Naive B cell (primary cell): ENCODE measurements at regions not wholly inside any gene's neighbourhood (a gene's known extent, or its start where the extent isn't known, plus 50 kb on each side); places are given as distances from the start of the nearest gene placed in this dataset.
"Not testable (repeated sequence)": the region's sequence is repeated elsewhere in the genome, so short reads cannot be mapped to it uniquely, and the experiment has no call there.

Experiments used
- ATAC-seq, 2 donors: fragments of 150-1000 bp; cut with Tn5 transposase; 2 replicates each; pipeline ENCODE4 v1.10.0; 2021; ENCODE audit warnings: low read depth in 2 of 2, mild to moderate bottlenecking in 2 of 2, moderate library complexity in 2 of 2
- DNase-seq: peaks from one replicate; pipeline ENCODE4 v3.0.0; 2022
- H3K27ac Mint-ChIP-seq, 6 donors: one replicate each; pipeline ENCODE4 v1.8.0; 2020 to 2022; ENCODE audit warnings: mild to moderate bottlenecking in 6 of 6, mixed read lengths in 6 of 6, moderate library complexity in 5 of 6, inconsistent platforms in 2 of 6
- H3K27me3 Mint-ChIP-seq, 3 donors: one replicate each; pipeline ENCODE4 v1.8.0; 2021 to 2022; ENCODE audit warnings: mixed read lengths in 3 of 3, mild to moderate bottlenecking in 1 of 3
- H3K36me3 Mint-ChIP-seq, 2 donors: one replicate each; pipeline ENCODE4 v1.8.0; 2020 to 2022; ENCODE audit warnings: mixed read lengths in 2 of 2, inconsistent platforms in 1 of 2, mild to moderate bottlenecking in 1 of 2
- H3K4me1 Mint-ChIP-seq, 3 donors: one replicate each; pipeline ENCODE4 v1.8.0; 2020 to 2022; ENCODE audit warnings: mixed read lengths in 3 of 3, inconsistent platforms in 1 of 3, mild to moderate bottlenecking in 1 of 3, moderate library complexity in 1 of 3
- H3K4me3 Mint-ChIP-seq, 8 donors: one replicate each; pipeline ENCODE4 v1.8.0; 2020 to 2022; ENCODE audit warnings: mild to moderate bottlenecking in 8 of 8, mixed read lengths in 8 of 8, moderate library complexity in 8 of 8, inconsistent platforms in 2 of 8
- H3K9me3 Mint-ChIP-seq, 7 donors: one replicate each; pipeline ENCODE4 v1.8.0; 2020 to 2022; ENCODE audit warnings: mixed read lengths in 7 of 7, mild to moderate bottlenecking in 5 of 7, inconsistent platforms in 2 of 7, moderate library complexity in 1 of 7

- Mint-ChIP-seq H3K4me1 (no peaks in the 10 kb centered on the region), H3K4me3 (no peak overlapping the region), H3K36me3 (no peaks in the 10 kb centered on the region), H3K27me3 (peaks cover 0 to 10% (median 6%) of the 10 kb centered on the region in 3 donors), H3K27ac (no peak overlapping the region), H3K9me3 (peaks cover 0 to under 1% (median 0%) of the 10 kb centered on the region in 7 donors)
- ATAC-seq (no peak), DNase-seq (no peak)
These were observed 231.7 kb upstream of the STXBP5 start for GRCh38 chr6:146972546-146972945.

GRCh38 chr6:146974351-146974750 lies 229.9 kb upstream of the STXBP5 start:
- ATAC-seq = no peak
- DNase-seq = no peak
- Mint-ChIP-seq H3K36me3 (no peaks in the 10 kb centered on the region), H3K4me1 (no peaks in the 10 kb centered on the region), H3K27ac (no peak overlapping the region), H3K4me3 (no peak overlapping the region), H3K9me3 (no peaks in the 10 kb centered on the region), H3K27me3 (peaks cover 5 to 10% (median 6%) of the 10 kb centered on the region in 3 donors)

GRCh38 chr6:146975093-146975492 lies 229.1 kb upstream of the STXBP5 start:
- DNase-seq (no peak), ATAC-seq (no peak)
- no peak overlapping the region for H3K4me3 Mint-ChIP-seq
- no peaks in the 10 kb centered on the region for H3K4me1 Mint-ChIP-seq
- no peak overlapping the region for H3K27ac Mint-ChIP-seq
- no peaks in the 10 kb centered on the region for H3K36me3 Mint-ChIP-seq
- H3K27me3 Mint-ChIP-seq = peaks cover 2 to 6% (median 5%) of the 10 kb centered on the region in 3 donors
- H3K9me3 Mint-ChIP-seq = no peaks in the 10 kb centered on the region

GRCh38 chr6:146980900-146981329 lies 223.3 kb upstream of the STXBP5 start:
- no peaks in the 10 kb centered on the region for H3K36me3 Mint-ChIP-seq
- no peak for DNase-seq
- H3K4me1 Mint-ChIP-seq = no peaks in the 10 kb centered on the region
- H3K27me3 Mint-ChIP-seq = peaks cover 0 to 6% (median 5%) of the 10 kb centered on the region in 3 donors
- H3K27ac Mint-ChIP-seq = no peak overlapping the region
- H3K9me3 Mint-ChIP-seq = peaks cover 0 to 6% (median 2%) of the 10 kb centered on the region in 7 donors
- H3K4me3 Mint-ChIP-seq = no peak overlapping the region
- no peak for ATAC-seq

- ATAC-seq (no peak), DNase-seq (no peak)
- Mint-ChIP-seq H3K27ac (no peak overlapping the region), H3K4me1 (no peaks in the 10 kb centered on the region), H3K27me3 (peaks cover 0 to 5% (median 0%) of the 10 kb centered on the region in 3 donors), H3K4me3 (no peak overlapping the region), H3K36me3 (no peaks in the 10 kb centered on the region), H3K9me3 (peaks cover 0 to 11% (median 4%) of the 10 kb centered on the region in 7 donors)
These were observed 222.2 kb upstream of the STXBP5 start for GRCh38 chr6:146981981-146982380.

GRCh38 chr6:146984251-146984924 lies 219.8 kb upstream of the STXBP5 start:
- Mint-ChIP-seq H3K27me3 (no peaks in the 10 kb centered on the region), H3K4me3 (no peak overlapping the region), H3K27ac (no peak overlapping the region), H3K36me3 (no peaks in the 10 kb centered on the region), H3K9me3 (peaks cover 0 to 16% (median 7%) of the 10 kb centered on the region in 7 donors), H3K4me1 (no peaks in the 10 kb centered on the region)
- DNase-seq = no peak
- no peak for ATAC-seq

GRCh38 chr6:146985111-146985510 lies 219.1 kb upstream of the STXBP5 start:
- H3K4me1 Mint-ChIP-seq = no peaks in the 10 kb centered on the region
- H3K27me3 Mint-ChIP-seq = no peaks in the 10 kb centered on the region
- no peak overlapping the region for H3K27ac Mint-ChIP-seq
- no peak for DNase-seq
- peaks cover 0 to 16% (median 7%) of the 10 kb centered on the region in 7 donors for H3K9me3 Mint-ChIP-seq
- no peak overlapping the region for H3K4me3 Mint-ChIP-seq
- H3K36me3 Mint-ChIP-seq = no peaks in the 10 kb centered on the region
- no peak for ATAC-seq

GRCh38 chr6:146985966-146986365 lies 218.3 kb upstream of the STXBP5 start:
- ATAC-seq = no peak
- H3K27ac Mint-ChIP-seq = no peak overlapping the region
- no peaks in the 10 kb centered on the region for H3K4me1 Mint-ChIP-seq
- H3K9me3 Mint-ChIP-seq = peaks cover 0 to 16% (median 8%) of the 10 kb centered on the region in 7 donors
- no peak overlapping the region for H3K4me3 Mint-ChIP-seq
- H3K27me3 Mint-ChIP-seq = no peaks in the 10 kb centered on the region
- H3K36me3 Mint-ChIP-seq = no peaks in the 10 kb centered on the region
- DNase-seq = no peak

- not testable (repeated sequence) for ATAC-seq, DNase-seq, H3K36me3 Mint-ChIP-seq
These were observed 216.3 kb upstream of the STXBP5 start for GRCh38 chr6:146987938-146988337.

GRCh38 chr6:146989860-146990259 lies 214.4 kb upstream of the STXBP5 start:
- DNase-seq (no peak), ATAC-seq (no peak)
- Mint-ChIP-seq H3K27me3 (no peaks in the 10 kb centered on the region), H3K4me3 (no peak overlapping the region), H3K27ac (no peak overlapping the region), H3K36me3 (no peaks in the 10 kb centered on the region), H3K9me3 (peaks cover 0 to 16% (median 7%) of the 10 kb centered on the region in 7 donors), H3K4me1 (no peaks in the 10 kb centered on the region)

More at GRCh38 chr6:146987938-146988337, 216.3 kb upstream of the STXBP5 start:
- not testable (repeated sequence) for H3K27ac Mint-ChIP-seq, H3K4me1 Mint-ChIP-seq, H3K27me3 Mint-ChIP-seq, H3K4me3 Mint-ChIP-seq
- H3K9me3 Mint-ChIP-seq = peaks cover 0 to 16% (median 8%) of the 10 kb centered on the region in 7 donors

- no peak for DNase-seq
- H3K27ac Mint-ChIP-seq = no peak overlapping the region
- no peaks in the 10 kb centered on the region for H3K27me3 Mint-ChIP-seq
- no peaks in the 10 kb centered on the region for H3K4me1 Mint-ChIP-seq
- no peaks in the 10 kb centered on the region for H3K36me3 Mint-ChIP-seq
- no peak for ATAC-seq
- peaks cover 0 to 16% (median 7%) of the 10 kb centered on the region in 7 donors for H3K9me3 Mint-ChIP-seq
- no peak overlapping the region for H3K4me3 Mint-ChIP-seq
These were observed 213.9 kb upstream of the STXBP5 start for GRCh38 chr6:146990284-146990683.

- no peak overlapping the region for H3K4me3 Mint-ChIP-seq
These were observed 213.1 kb upstream of the STXBP5 start for GRCh38 chr6:146990821-146991798.

GRCh38 chr6:146997062-146997461 lies 207.2 kb upstream of the STXBP5 start:
- ATAC-seq (no peak), DNase-seq (no peak)
- no peak overlapping the region for H3K27ac Mint-ChIP-seq
- no peaks in the 10 kb centered on the region for H3K4me1 Mint-ChIP-seq
- H3K9me3 Mint-ChIP-seq = peaks cover 0 to 1% (median 0%) of the 10 kb centered on the region in 7 donors
- H3K27me3 Mint-ChIP-seq = no peaks in the 10 kb centered on the region
- H3K36me3 Mint-ChIP-seq = no peaks in the 10 kb centered on the region
- no peak overlapping the region for H3K4me3 Mint-ChIP-seq

More at GRCh38 chr6:146990821-146991798, 213.1 kb upstream of the STXBP5 start:
- H3K4me1 Mint-ChIP-seq = no peaks in the 10 kb centered on the region
- ATAC-seq (no peak), DNase-seq (no peak)
- no peaks in the 10 kb centered on the region for H3K27me3 Mint-ChIP-seq
- peaks cover 0 to 10% (median 2%) of the 10 kb centered on the region in 7 donors for H3K9me3 Mint-ChIP-seq
- no peaks in the 10 kb centered on the region for H3K36me3 Mint-ChIP-seq
- no peak overlapping the region for H3K27ac Mint-ChIP-seq
